ENCODE measurements at regions not wholly inside any gene's neighbourhood (a gene's known extent, or its start where the extent isn't known, plus 50 kb on each side); places are given as distances from the start of the nearest gene placed in this dataset.
"Not testable (repeated sequence)": the region's sequence is repeated elsewhere in the genome, so short reads cannot be mapped to it uniquely, and the experiment has no call there.

DNA sequence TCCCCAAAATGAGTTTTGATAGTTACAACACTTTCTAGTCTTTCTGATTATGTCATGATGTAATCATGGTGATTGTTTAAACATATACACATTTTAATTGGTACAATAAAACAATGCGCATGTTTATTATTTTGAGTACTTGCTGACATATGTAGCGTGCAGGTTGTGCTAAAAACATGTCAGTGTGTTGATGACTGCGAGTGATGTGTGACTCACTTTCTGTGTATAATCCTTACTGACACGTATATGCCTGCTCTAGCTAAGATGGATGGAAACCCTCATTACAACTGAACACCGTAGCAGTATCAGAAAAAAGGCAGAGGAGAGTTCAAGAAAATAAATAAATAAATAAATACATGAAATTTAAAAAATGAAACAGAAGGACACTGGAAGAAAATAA, 1552.4 kb upstream of the FLRT2 start:
- H3K36me3 Mint-ChIP-seq = no peaks in the 10 kb centered on the region
- H3K27ac Mint-ChIP-seq = no peak overlapping the region
- no peaks in the 10 kb centered on the region for H3K4me1 Mint-ChIP-seq
- Histone ChIP-seq H3K4me3 (ENCODE audit: control insufficient read depth in 1 of 2, extremely low read depth in 1 of 2, low read length in 1 of 2) (no peak overlapping the region), H3K27me3 (replicated peaks in 1 of 2; ENCODE audit: control insufficient read depth in 2 of 2, extremely low read depth in 1 of 2, insufficient read depth in 2 of 2, low read length in 1 of 2) (no peaks in the 10 kb centered on the region), H3K4me1 (ENCODE audit: control insufficient read depth in 1 of 2, extremely low read depth in 1 of 2, insufficient read depth in 2 of 2, low read length in 2 of 2) (no peaks in the 10 kb centered on the region), H3K9me3 (no peaks in the 10 kb centered on the region), H3K36me3 (ENCODE audit: control insufficient read depth in 2 of 2, extremely low read depth in 1 of 2, insufficient read depth in 1 of 2, low read length in 1 of 2) (no peaks in the 10 kb centered on the region), H3K27ac (ENCODE audit: low read length) (no peak overlapping the region)
- no peak for DNase-seq
- no peaks in the 10 kb centered on the region for H3K27me3 Mint-ChIP-seq
- CTCF ChIA-PET = no interaction called here
- no peak overlapping the region for H3K4me3 Mint-ChIP-seq
- H3K9me3 Mint-ChIP-seq = peaks cover 7 to 17% (median 8%) of the 10 kb centered on the region in 3 donors
- POLR2A ChIA-PET = no interaction called here
- no CpG with 5 or more reads among the region's 5 CpGs for WGBS (ENCODE audit: insufficient coverage)
- no peak for ATAC-seq (replicated peaks in 1 of 4)

DNA sequence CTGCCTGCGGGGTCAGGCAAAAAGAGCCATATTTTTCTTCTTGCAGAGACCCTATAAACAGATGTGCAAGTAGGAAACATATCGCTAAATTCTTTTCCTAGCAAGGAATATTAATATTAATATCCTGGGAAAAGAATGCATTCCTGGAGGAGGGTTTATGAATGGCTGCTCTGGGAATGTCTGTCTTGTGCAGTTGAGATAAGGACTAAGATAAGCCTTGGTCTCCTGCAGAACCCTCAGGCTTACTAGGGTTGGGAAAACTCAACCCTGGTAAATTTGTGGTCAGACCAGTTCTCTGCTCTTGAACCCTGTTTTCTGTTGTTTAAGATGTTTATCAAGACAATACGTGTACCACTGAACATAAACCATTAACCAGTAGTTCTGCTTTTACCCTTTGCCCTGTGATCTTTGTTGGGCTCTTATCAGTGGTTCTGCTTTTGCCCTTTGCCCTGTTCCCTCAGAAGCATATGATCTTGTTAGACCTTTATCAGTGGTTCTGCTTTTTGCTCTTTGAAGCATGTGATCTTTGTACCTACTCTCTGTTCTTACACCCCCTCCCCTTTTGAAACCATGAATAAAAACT, 1548.2 kb upstream of the FLRT2 start:
- H3K4me3 ChIP-seq (ENCODE audit: control insufficient read depth in 1 of 2, extremely low read depth in 1 of 2, low read length in 1 of 2); H3K4me1 Mint-ChIP-seq; H3K27me3 ChIP-seq (replicated peaks in 1 of 2; ENCODE audit: control insufficient read depth in 2 of 2, extremely low read depth in 1 of 2, insufficient read depth in 2 of 2, low read length in 1 of 2); ATAC-seq (replicated peaks in 1 of 4); H3K27ac Mint-ChIP-seq; CTCF ChIA-PET; H3K36me3 ChIP-seq (ENCODE audit: control insufficient read depth in 2 of 2, extremely low read depth in 1 of 2, insufficient read depth in 1 of 2, low read length in 1 of 2); H3K4me3 Mint-ChIP-seq; H3K27me3 Mint-ChIP-seq; H3K36me3 Mint-ChIP-seq; H3K27ac ChIP-seq (ENCODE audit: low read length); POLR2A ChIA-PET; DNase-seq; H3K4me1 ChIP-seq (ENCODE audit: control insufficient read depth in 1 of 2, extremely low read depth in 1 of 2, insufficient read depth in 2 of 2, low read length in 2 of 2); H3K9me3 ChIP-seq: not testable (repeated sequence)
- WGBS (ENCODE audit: insufficient coverage) = no CpG with 5 or more reads among the region's 3 CpGs
- H3K9me3 Mint-ChIP-seq = peaks cover 5 to 13% (median 11%) of the 10 kb centered on the region in 3 donors

DNA sequence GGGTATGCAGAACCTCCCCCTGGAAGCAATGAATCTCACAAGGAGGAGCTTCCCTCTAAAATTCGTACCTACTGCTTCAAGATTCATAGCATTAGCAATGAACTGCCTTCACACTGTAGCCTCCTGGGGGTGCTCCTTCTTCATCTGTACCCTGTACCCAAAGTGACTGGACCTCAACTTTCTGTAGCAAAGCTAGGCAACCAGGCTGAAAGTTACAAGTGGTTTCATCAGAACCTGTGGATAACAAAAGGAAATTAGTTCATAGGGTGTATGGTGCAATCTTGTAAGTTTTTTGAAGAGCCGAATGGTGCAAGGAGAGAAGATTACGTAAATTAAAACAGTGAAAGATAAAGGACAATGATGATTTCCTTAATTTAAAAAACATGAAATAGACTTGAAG, 1541.7 kb upstream of the FLRT2 start:
- H3K27me3 Mint-ChIP-seq = no peaks in the 10 kb centered on the region
- H3K27ac ChIP-seq (ENCODE audit: low read length) = no peak overlapping the region
- no peaks in the 10 kb centered on the region for H3K27me3 ChIP-seq (replicated peaks in 1 of 2; ENCODE audit: control insufficient read depth in 2 of 2, extremely low read depth in 1 of 2, insufficient read depth in 2 of 2, low read length in 1 of 2)
- no peak for DNase-seq
- no peak overlapping the region for H3K4me3 Mint-ChIP-seq
- H3K4me1 Mint-ChIP-seq = no peaks in the 10 kb centered on the region
- peaks cover 16 to 24% (median 18%) of the 10 kb centered on the region in 3 donors for H3K9me3 Mint-ChIP-seq
- no peaks in the 10 kb centered on the region for H3K4me1 ChIP-seq (ENCODE audit: control insufficient read depth in 1 of 2, extremely low read depth in 1 of 2, insufficient read depth in 2 of 2, low read length in 2 of 2)
- no peaks in the 10 kb centered on the region for H3K9me3 ChIP-seq
- H3K4me3 ChIP-seq (ENCODE audit: control insufficient read depth in 1 of 2, extremely low read depth in 1 of 2, low read length in 1 of 2) = no peak overlapping the region
- ATAC-seq (replicated peaks in 1 of 4) = no peak
- ChIA-PET CTCF (no interaction called here), POLR2A (no interaction called here)
- 77% methylated on average over 3 of the region's 3 CpGs for WGBS (ENCODE audit: insufficient coverage)
- no peak overlapping the region for H3K27ac Mint-ChIP-seq
- H3K36me3 Mint-ChIP-seq = no peaks in the 10 kb centered on the region
- H3K36me3 ChIP-seq (ENCODE audit: control insufficient read depth in 2 of 2, extremely low read depth in 1 of 2, insufficient read depth in 1 of 2, low read length in 1 of 2) = no peaks in the 10 kb centered on the region

DNA sequence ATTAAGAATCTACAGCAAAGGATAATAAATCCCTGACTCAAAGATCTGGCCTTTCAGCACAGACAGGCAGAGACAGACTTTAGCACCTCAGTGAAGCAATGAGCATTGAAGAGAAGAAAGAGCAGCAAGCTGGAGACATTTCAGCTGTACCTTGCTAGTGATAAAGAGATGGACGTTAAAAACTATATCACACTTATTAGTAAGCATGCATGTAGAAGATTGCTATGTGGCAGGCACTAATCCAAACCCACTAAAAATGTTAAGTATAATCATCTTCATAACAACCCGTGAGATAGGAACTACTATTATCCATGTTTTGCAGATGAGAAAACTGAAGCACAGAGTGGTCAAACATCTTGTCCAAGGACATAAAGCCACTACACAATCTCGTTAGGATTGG, 1538.3 kb upstream of the FLRT2 start:
- ChIA-PET POLR2A (no interaction called here), CTCF (no interaction called here)
- Mint-ChIP-seq H3K36me3 (no peaks in the 10 kb centered on the region), H3K4me3 (no peak overlapping the region), H3K4me1 (no peaks in the 10 kb centered on the region), H3K27ac (no peak overlapping the region), H3K9me3 (peaks cover 18 to 27% (median 25%) of the 10 kb centered on the region in 3 donors), H3K27me3 (no peaks in the 10 kb centered on the region)
- H3K27me3 ChIP-seq (replicated peaks in 1 of 2; ENCODE audit: control insufficient read depth in 2 of 2, extremely low read depth in 1 of 2, insufficient read depth in 2 of 2, low read length in 1 of 2) = no peaks in the 10 kb centered on the region
- 57% methylated on average over 1 of the region's 3 CpGs for WGBS (ENCODE audit: insufficient coverage)
- H3K27ac ChIP-seq (ENCODE audit: low read length) = no peak overlapping the region
- H3K4me1 ChIP-seq (ENCODE audit: control insufficient read depth in 1 of 2, extremely low read depth in 1 of 2, insufficient read depth in 2 of 2, low read length in 2 of 2) = no peaks in the 10 kb centered on the region
- ATAC-seq (replicated peaks in 1 of 4) (no peak), DNase-seq (no peak)
- no peaks in the 10 kb centered on the region for H3K36me3 ChIP-seq (ENCODE audit: control insufficient read depth in 2 of 2, extremely low read depth in 1 of 2, insufficient read depth in 1 of 2, low read length in 1 of 2)
- no peak overlapping the region for H3K4me3 ChIP-seq (ENCODE audit: control insufficient read depth in 1 of 2, extremely low read depth in 1 of 2, low read length in 1 of 2)
- no peaks in the 10 kb centered on the region for H3K9me3 ChIP-seq

DNA sequence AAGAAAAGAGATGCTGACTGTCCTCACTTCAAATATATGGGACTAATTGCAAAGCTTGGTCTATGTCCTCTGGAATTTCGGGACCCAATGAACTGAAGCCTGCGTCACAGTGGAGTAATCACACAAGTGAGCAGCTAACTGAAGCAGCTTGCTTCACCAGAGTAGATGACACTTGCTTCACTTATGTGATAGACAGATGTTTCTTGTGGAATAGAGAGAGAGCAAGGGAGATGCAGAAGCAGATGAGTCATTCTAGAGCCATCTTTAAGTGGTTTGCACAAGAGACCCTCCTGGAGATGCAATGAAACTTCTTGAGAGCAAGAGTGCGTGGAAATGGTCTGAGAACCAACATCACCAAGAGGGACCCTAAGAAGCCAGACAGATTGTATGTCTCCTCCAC, 1537.1 kb upstream of the FLRT2 start:
- H3K4me3 ChIP-seq (ENCODE audit: control insufficient read depth in 1 of 2, extremely low read depth in 1 of 2, low read length in 1 of 2) = no peak overlapping the region
- H3K4me1 ChIP-seq (ENCODE audit: control insufficient read depth in 1 of 2, extremely low read depth in 1 of 2, insufficient read depth in 2 of 2, low read length in 2 of 2) = no peaks in the 10 kb centered on the region
- H3K27ac ChIP-seq (ENCODE audit: low read length) = no peak overlapping the region
- WGBS (ENCODE audit: insufficient coverage) = 79% methylated on average over 3 of the region's 3 CpGs
- ATAC-seq (replicated peaks in 1 of 4) = no peak
- Mint-ChIP-seq H3K36me3 (no peaks in the 10 kb centered on the region), H3K4me1 (no peaks in the 10 kb centered on the region), H3K9me3 (peaks cover 18 to 28% (median 19%) of the 10 kb centered on the region in 3 donors), H3K27ac (no peak overlapping the region), H3K4me3 (no peak overlapping the region), H3K27me3 (no peaks in the 10 kb centered on the region)
- ChIA-PET POLR2A (no interaction called here), CTCF (interaction anchor here in 1 of 2 donors (0.6 to 1.6 kb wide), 2 partner anchors 8 to 27 kb away, joined by 3 to 4 read pairs; no protein-coding TSS in a partner anchor)
- no peak for DNase-seq
- H3K27me3 ChIP-seq (replicated peaks in 1 of 2; ENCODE audit: control insufficient read depth in 2 of 2, extremely low read depth in 1 of 2, insufficient read depth in 2 of 2, low read length in 1 of 2) = no peaks in the 10 kb centered on the region
- H3K9me3 ChIP-seq = no peaks in the 10 kb centered on the region
- H3K36me3 ChIP-seq (ENCODE audit: control insufficient read depth in 2 of 2, extremely low read depth in 1 of 2, insufficient read depth in 1 of 2, low read length in 1 of 2) = no peaks in the 10 kb centered on the region

DNA sequence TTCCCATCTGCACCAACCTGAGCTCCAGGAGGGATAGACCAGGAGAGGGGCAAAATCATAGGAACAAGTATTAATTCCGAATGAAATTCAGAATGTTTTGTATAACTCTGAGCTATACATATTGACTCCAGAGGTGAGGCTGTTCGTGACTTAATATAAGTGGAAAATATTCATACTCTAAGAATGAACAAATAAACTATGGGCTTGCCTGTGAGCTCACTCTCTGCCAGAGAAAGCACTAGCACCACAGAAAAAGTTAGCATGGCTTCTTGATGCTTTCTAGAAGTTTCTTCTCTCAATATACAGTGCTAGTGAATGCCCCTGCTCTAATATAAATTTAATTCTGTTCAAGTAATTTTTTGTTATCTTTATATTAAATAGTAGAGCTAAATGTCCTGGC, 1536.4 kb upstream of the FLRT2 start:
- ChIA-PET CTCF (interaction anchor here in 1 of 2 donors (1.6 kb wide), 1 partner anchor 8 kb away, joined by 4 read pairs; no protein-coding TSS in a partner anchor), POLR2A (no interaction called here)
- H3K4me3 ChIP-seq (ENCODE audit: control insufficient read depth in 1 of 2, extremely low read depth in 1 of 2, low read length in 1 of 2) = no peak overlapping the region
- Mint-ChIP-seq H3K27me3 (no peaks in the 10 kb centered on the region), H3K4me3 (no peak overlapping the region), H3K27ac (no peak overlapping the region), H3K4me1 (no peaks in the 10 kb centered on the region), H3K36me3 (no peaks in the 10 kb centered on the region), H3K9me3 (peaks cover 15 to 28% (median 18%) of the 10 kb centered on the region in 3 donors)
- no CpG with 5 or more reads among the region's 2 CpGs for WGBS (ENCODE audit: insufficient coverage)
- H3K27me3 ChIP-seq (replicated peaks in 1 of 2; ENCODE audit: control insufficient read depth in 2 of 2, extremely low read depth in 1 of 2, insufficient read depth in 2 of 2, low read length in 1 of 2) = no peaks in the 10 kb centered on the region
- no peak overlapping the region for H3K27ac ChIP-seq (ENCODE audit: low read length)
- ATAC-seq (replicated peaks in 1 of 4) (no peak), DNase-seq (no peak)
- H3K4me1 ChIP-seq (ENCODE audit: control insufficient read depth in 1 of 2, extremely low read depth in 1 of 2, insufficient read depth in 2 of 2, low read length in 2 of 2) = no peaks in the 10 kb centered on the region
- no peaks in the 10 kb centered on the region for H3K9me3 ChIP-seq
- no peaks in the 10 kb centered on the region for H3K36me3 ChIP-seq (ENCODE audit: control insufficient read depth in 2 of 2, extremely low read depth in 1 of 2, insufficient read depth in 1 of 2, low read length in 1 of 2)

DNA sequence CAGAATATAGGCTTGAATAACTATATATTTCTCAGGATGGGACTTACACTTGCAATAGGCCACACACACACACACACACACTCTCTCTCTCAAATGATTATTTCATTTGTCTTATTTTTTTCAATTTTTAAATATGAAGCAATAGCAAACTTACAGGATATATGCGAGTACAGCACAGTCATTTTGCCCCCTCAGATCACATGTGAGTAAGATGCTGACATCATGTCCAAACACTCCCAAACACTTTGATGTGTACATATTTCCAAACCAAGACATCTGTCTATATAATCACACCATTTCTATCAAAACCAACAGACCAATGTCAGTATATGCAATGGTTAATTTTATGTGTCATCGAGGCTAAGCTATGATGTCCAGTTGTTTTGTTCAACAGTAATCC, 1535.9 kb upstream of the FLRT2 start:
- ATAC-seq (replicated peaks in 1 of 4) = no peak
- H3K4me1 ChIP-seq (ENCODE audit: control insufficient read depth in 1 of 2, extremely low read depth in 1 of 2, insufficient read depth in 2 of 2, low read length in 2 of 2) = no peaks in the 10 kb centered on the region
- no peaks in the 10 kb centered on the region for H3K36me3 ChIP-seq (ENCODE audit: control insufficient read depth in 2 of 2, extremely low read depth in 1 of 2, insufficient read depth in 1 of 2, low read length in 1 of 2)
- POLR2A ChIA-PET = no interaction called here
- no peak overlapping the region for H3K4me3 ChIP-seq (ENCODE audit: control insufficient read depth in 1 of 2, extremely low read depth in 1 of 2, low read length in 1 of 2)
- H3K27ac Mint-ChIP-seq = no peak overlapping the region
- 80% methylated on average over 1 of the region's 2 CpGs for WGBS (ENCODE audit: insufficient coverage)
- CTCF ChIA-PET = interaction anchor here in 1 of 2 donors (1.6 kb wide), 1 partner anchor 9 kb away, joined by 4 read pairs; no protein-coding TSS in a partner anchor
- no peaks in the 10 kb centered on the region for H3K9me3 ChIP-seq
- peaks cover 15 to 28% (median 18%) of the 10 kb centered on the region in 3 donors for H3K9me3 Mint-ChIP-seq
- no peaks in the 10 kb centered on the region for H3K36me3 Mint-ChIP-seq
- no peaks in the 10 kb centered on the region for H3K27me3 ChIP-seq (replicated peaks in 1 of 2; ENCODE audit: control insufficient read depth in 2 of 2, extremely low read depth in 1 of 2, insufficient read depth in 2 of 2, low read length in 1 of 2)
- no peak overlapping the region for H3K27ac ChIP-seq (ENCODE audit: low read length)
- H3K4me1 Mint-ChIP-seq = no peaks in the 10 kb centered on the region
- no peak overlapping the region for H3K4me3 Mint-ChIP-seq
- DNase-seq = no peak
- H3K27me3 Mint-ChIP-seq = no peaks in the 10 kb centered on the region
